ENCODE measurements at regions not wholly inside any gene's neighbourhood (a gene's known extent, or its start where the extent isn't known, plus 50 kb on each side); places are given as distances from the start of the nearest gene placed in this dataset.
"Not testable (repeated sequence)": the region's sequence is repeated elsewhere in the genome, so short reads cannot be mapped to it uniquely, and the experiment has no call there.

DNA sequence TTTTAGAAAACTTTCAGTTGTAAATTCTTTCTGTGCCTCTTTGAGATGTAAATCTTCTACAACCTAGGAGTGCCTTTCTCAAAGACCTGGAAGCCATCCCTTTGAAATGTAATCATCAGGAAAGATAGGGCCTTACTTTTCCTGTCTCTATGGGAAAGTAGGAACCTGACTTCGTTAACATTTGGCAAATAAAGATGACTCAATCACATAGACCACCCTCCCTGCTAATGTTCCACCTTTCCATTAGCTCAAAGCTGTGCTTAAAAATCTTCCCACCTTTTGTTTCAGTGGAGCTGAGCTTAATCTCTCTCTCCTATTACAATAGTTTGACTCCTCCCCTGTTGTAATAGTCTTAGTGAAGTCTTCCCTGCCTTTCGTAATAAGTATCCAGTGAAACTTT is 247.7 kb downstream of the OLFM4 start:
- no peak for DNase-seq (ENCODE audit: low spot score)

- DNase-seq (ENCODE audit: low spot score), result no peak
Observed at GRCh38 chr13:53281677-53282076, 253.1 kb downstream of the OLFM4 start.

DNA sequence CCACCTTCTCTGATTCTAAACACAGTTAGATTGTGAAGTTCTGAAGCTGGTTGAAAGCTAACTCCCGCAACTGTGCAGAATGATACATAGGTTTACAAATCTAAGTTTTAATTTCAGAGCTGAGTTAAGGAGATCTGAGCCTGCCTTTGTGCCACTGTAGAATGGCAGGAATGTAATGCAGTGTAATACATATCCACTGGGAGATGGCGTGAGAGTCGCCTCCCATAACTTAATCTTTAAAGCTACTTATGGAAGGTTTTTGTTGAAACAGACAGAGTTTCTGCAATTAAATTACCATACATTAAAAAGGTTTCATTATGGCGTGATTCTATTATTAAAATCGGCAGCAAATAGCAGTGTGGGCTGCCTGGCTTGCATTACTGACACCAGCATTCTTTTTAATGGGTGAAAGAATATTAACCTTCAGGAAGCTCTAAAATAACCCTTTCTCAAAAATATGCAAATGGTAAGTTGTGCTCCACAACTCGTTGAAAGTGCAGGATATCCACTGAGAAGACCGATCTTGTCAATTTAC is 257.4 kb downstream of the OLFM4 start:
- no peak for DNase-seq (ENCODE audit: low spot score)

DNA sequence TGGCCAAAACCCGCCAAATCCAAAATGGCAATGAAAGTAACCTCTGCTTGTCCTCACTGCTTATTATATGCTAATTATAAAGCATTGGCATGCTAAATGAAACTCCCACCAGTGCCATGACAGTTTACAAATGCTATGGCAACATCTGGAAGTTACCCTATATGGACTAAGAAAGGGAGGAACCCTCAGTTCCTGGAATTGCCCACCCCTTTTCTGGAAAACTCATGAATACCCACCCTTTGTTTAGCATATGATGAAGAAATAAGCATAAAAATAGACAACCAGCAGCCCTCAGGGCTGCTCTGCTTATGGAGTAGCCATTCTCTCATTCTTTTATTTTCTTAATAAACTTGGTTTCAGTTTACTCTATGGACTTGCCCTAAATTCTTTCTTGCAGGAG is 269.8 kb downstream of the OLFM4 start:
- DNase-seq (ENCODE audit: low spot score), result no peak

- no peak for DNase-seq (ENCODE audit: low spot score)
Observed at GRCh38 chr13:53301449-53301848, 272.8 kb downstream of the OLFM4 start.

GRCh38 chr13:53305419-53305818 is 276.8 kb downstream of the OLFM4 start:
- DNase-seq (ENCODE audit: low spot score), result not testable (repeated sequence)

GRCh38 chr13:53310786-53311185 is 282.2 kb downstream of the OLFM4 start:
- DNase-seq (ENCODE audit: low spot score), result no peak

- no peak for DNase-seq (ENCODE audit: low spot score)
Observed at GRCh38 chr13:53311561-53311960, 282.9 kb downstream of the OLFM4 start.

GRCh38 chr13:53321296-53321801 is 292.7 kb downstream of the OLFM4 start:
- no peak for DNase-seq (ENCODE audit: low spot score)

DNA sequence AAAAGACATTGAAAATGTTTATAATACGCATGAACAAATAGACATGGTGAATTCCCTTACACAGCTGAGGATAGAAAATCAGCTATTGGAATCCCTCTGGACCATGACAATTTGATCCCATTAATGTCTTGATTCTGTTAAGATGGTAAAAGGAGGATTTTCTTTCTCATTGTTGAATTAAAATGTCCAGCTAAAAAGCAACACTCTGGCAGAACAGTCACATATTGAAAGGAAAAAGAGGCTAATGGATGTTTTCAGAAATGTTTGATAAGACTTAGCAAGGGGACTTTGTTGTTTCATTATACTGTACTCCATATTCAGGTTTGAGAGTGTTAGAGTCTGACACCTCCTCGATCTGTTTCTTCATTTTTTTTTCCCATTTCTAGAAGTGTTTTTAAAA is 296.0 kb downstream of the OLFM4 start:
- DNase-seq (ENCODE audit: low spot score), result no peak

DNA sequence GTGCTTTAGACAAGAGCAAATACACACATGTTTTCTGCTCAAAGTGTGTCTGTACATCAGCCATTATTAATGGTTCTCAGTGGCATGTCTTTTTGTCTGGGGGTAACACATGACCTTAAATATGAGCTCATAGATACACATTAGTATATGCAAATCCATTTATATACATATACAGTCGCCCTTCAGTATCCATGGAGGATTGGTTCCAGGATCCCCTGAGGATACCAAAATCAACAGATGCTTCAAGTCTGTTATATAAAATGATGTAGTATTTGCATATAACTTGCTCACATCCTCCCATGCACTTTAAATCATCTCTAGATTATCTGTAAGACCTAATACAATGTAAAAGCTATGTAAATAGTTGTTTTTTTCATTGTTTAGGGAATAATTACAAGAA is 298.1 kb downstream of the OLFM4 start:
- no peak for DNase-seq (ENCODE audit: low spot score)

DNA sequence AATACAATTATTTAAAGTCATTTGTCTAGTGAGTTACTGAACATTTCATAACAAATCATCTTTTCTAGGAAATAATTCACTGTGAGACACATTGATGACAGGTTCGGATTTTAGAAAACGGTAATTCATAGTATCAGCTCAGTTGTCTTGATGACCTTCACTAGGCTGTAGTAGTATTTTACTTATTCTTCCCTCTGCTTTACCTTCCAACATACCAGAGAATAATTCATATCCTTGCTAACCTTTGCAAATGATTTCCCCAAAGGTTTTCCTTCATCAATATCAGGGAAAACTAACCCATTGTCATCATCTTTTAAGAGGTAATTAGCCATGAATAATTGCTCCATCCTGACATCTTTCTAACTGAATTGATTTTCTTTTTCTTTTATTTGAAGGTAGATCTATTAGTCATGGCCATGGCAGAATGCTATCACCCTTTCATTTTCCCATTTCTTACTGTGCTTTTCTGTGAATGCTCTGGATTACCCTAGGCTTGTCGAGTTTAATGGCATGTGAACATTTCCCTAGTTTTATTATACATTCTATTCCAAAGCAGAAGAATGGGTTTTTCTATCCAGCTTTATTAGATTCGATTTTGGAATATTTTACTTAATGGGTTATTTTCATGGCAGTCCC is 299.2 kb downstream of the OLFM4 start:
- DNase-seq (ENCODE audit: low spot score), result no peak

- no peak for DNase-seq (ENCODE audit: low spot score)
Observed at GRCh38 chr13:53336441-53337160, 308.0 kb downstream of the OLFM4 start.

DNA sequence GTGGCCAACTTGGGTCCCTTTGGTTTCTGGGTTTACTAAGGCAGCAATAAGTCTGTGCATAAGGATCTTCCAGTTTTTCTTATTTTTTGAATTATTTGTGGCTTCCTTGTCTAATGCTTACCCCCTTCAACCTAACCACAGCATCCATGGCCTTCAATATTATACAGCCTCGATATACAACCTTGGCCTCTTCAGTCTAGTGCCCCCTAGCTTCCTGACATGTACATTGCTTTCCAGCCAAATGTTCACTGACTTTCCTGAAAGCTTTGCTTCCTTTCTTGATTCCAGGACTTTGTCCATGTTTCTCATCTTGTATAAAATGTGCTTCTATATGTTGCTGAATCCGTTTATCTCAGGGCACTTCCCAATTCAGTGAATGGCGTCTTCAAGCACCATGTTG is 310.1 kb downstream of the OLFM4 start:
- DNase-seq (ENCODE audit: low spot score), result no peak

DNA sequence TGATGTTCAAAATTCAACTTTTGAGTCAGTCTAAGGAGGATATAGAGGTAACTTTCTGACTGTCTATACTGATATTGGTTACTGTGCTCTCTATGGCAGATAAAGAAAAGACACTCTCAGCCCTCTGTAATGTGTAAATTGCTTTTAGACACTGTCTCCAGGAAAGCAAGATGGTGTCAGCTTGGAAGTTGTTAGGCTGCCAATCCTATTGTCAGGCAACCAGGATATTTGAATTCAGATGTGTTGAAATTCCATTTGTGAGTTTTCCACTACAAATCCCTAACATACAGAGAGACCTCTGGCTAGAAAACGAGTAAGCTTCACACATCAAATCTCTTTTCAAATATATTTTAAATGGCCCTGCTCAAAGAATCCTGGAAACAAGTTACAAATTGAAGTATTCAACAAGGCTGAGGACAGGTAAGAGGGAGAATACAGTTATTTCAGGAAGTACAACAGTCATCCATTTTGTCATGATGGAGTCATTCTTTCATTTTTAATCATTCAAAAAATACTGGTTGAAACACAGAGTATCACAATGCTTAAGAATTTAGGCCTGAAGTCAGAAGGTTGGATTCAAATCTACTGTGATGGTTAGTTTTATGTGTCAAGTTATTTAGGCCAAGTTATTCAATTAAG is 312.0 kb downstream of the OLFM4 start:
- no peak for DNase-seq (ENCODE audit: low spot score)

GRCh38 chr13:53341144-53341510 is 312.5 kb downstream of the OLFM4 start:
- DNase-seq (ENCODE audit: low spot score), result no peak

GRCh38 chr13:53342623-53343360 is 314.2 kb downstream of the OLFM4 start:
- no peak for DNase-seq (ENCODE audit: low spot score)

GRCh38 chr13:53343361-53343744 is 314.7 kb downstream of the OLFM4 start:
- no peak for DNase-seq (ENCODE audit: low spot score)

GRCh38 chr13:53351021-53351420 is 322.4 kb downstream of the OLFM4 start:
- no peak for DNase-seq (ENCODE audit: low spot score)

- DNase-seq (ENCODE audit: low spot score), result no peak
Observed at GRCh38 chr13:53357582-53357981, 329.0 kb downstream of the OLFM4 start.

- DNase-seq (ENCODE audit: low spot score), result no peak
Observed at GRCh38 chr13:53368948-53369347, 340.3 kb downstream of the OLFM4 start.

DNA sequence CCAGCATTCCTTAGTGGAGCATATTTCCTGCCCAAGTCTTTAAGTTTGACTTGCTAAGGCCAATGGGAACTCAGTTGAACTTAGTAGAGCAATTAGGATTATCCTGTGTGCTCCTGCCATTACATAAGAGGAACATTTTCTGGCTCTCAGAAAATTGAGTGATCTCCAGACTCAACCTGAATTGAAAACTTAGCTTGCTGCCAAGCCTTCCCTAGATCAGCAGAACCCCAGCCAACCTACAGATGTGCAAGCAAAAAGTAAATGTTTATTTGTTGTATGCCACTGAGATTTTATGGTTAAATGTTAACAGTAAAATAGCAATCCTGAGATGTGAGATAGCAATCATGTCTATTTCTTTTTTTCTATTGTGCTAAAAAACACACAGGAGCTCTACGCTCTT is 350.9 kb downstream of the OLFM4 start:
- no peak for DNase-seq (ENCODE audit: low spot score)
